Activated CD4-positive, alpha-beta T cell treated with anti-CD3 and anti-CD28 coated beads, Interleukin-2, amount 10 ng/mL, durations not matched to agents 24 days and 14 days (primary cell): ENCODE measurements at regions not wholly inside any gene's neighbourhood (a gene's known extent, or its start where the extent isn't known, plus 50 kb on each side); places are given as distances from the start of the nearest gene placed in this dataset.

Source experiments
- DNase-seq: peaks from one replicate; pipeline ENCODE4 v3.0.0; 2022
- H3K27ac Mint-ChIP-seq: one replicate; pipeline ENCODE4 v1.8.0; 2022; ENCODE audit warnings: mild to moderate bottlenecking, mixed read lengths
- H3K27me3 Mint-ChIP-seq: one replicate; pipeline ENCODE4 v1.8.0; 2022; ENCODE audit warnings: mixed read lengths
- H3K36me3 Mint-ChIP-seq: one replicate; pipeline ENCODE4 v1.8.0; 2022; ENCODE audit warnings: low read depth, mild to moderate bottlenecking, mixed read lengths
- H3K4me1 Mint-ChIP-seq: one replicate; pipeline ENCODE4 v1.8.0; 2021; ENCODE audit warnings: mixed read lengths
- H3K4me3 Mint-ChIP-seq: one replicate; pipeline ENCODE4 v1.8.0; 2022; ENCODE audit warnings: mild to moderate bottlenecking, moderate library complexity, mixed read lengths
- H3K9me3 Mint-ChIP-seq: one replicate; pipeline ENCODE4 v1.8.0; 2021; ENCODE audit warnings: mixed read lengths
- intact Hi-C: fragments of 100-400 bp; cut with micrococcal nuclease; formaldehyde crosslinking; loops from one replicate; pipeline ENCODE4 v1.15.1; 2023

- H3K9me3 Mint-ChIP-seq = no peaks in the 10 kb centered on the region
- H3K4me3 Mint-ChIP-seq = no peak overlapping the region
- H3K4me1 Mint-ChIP-seq = no peaks in the 10 kb centered on the region
- intact Hi-C loops = no loop called here
- H3K27ac Mint-ChIP-seq = no peak overlapping the region
- no peaks in the 10 kb centered on the region for H3K36me3 Mint-ChIP-seq
- DNase-seq = no peak
- H3K27me3 Mint-ChIP-seq = no peaks in the 10 kb centered on the region
Observed at GRCh38 chr5:125034331-125034730, 287.9 kb upstream of the ZNF608 start.

- Mint-ChIP-seq H3K9me3 (no peaks in the 10 kb centered on the region), H3K27me3 (no peaks in the 10 kb centered on the region), H3K4me1 (no peaks in the 10 kb centered on the region), H3K36me3 (no peaks in the 10 kb centered on the region), H3K27ac (no peak overlapping the region), H3K4me3 (no peak overlapping the region)
- intact Hi-C loops = no loop called here
- DNase-seq = no peak
Observed at GRCh38 chr5:125036494-125036893, 290.1 kb upstream of the ZNF608 start.

- Mint-ChIP-seq H3K9me3 (no peaks in the 10 kb centered on the region), H3K4me3 (no peak overlapping the region), H3K4me1 (no peaks in the 10 kb centered on the region), H3K27me3 (no peaks in the 10 kb centered on the region), H3K36me3 (no peaks in the 10 kb centered on the region), H3K27ac (no peak overlapping the region)
- DNase-seq = no peak
- intact Hi-C loops = no loop called here
Observed at GRCh38 chr5:125037020-125037419, 290.6 kb upstream of the ZNF608 start.

- Mint-ChIP-seq H3K4me3 (no peak overlapping the region), H3K27ac (no peak overlapping the region), H3K9me3 (no peaks in the 10 kb centered on the region), H3K4me1 (no peaks in the 10 kb centered on the region), H3K36me3 (no peaks in the 10 kb centered on the region), H3K27me3 (no peaks in the 10 kb centered on the region)
- no peak for DNase-seq
- intact Hi-C loops = no loop called here
Observed at GRCh38 chr5:125037530-125037929, 291.1 kb upstream of the ZNF608 start.

GRCh38 chr5:125038477-125038876, 292.0 kb upstream of the ZNF608 start:
- H3K36me3 Mint-ChIP-seq = no peaks in the 10 kb centered on the region
- intact Hi-C loops = no loop called here
- no peak overlapping the region for H3K27ac Mint-ChIP-seq
- DNase-seq = no peak
- H3K9me3 Mint-ChIP-seq = no peaks in the 10 kb centered on the region
- no peak overlapping the region for H3K4me3 Mint-ChIP-seq
- H3K27me3 Mint-ChIP-seq = no peaks in the 10 kb centered on the region
- H3K4me1 Mint-ChIP-seq = no peaks in the 10 kb centered on the region

- H3K9me3 Mint-ChIP-seq = no peaks in the 10 kb centered on the region
- H3K4me1 Mint-ChIP-seq = no peaks in the 10 kb centered on the region
- DNase-seq = no peak
- intact Hi-C loops = no loop called here
- no peak overlapping the region for H3K27ac Mint-ChIP-seq
- no peaks in the 10 kb centered on the region for H3K27me3 Mint-ChIP-seq
- no peak overlapping the region for H3K4me3 Mint-ChIP-seq
- no peaks in the 10 kb centered on the region for H3K36me3 Mint-ChIP-seq
Observed at GRCh38 chr5:125041798-125042197, 295.4 kb upstream of the ZNF608 start.

GRCh38 chr5:125042261-125042890, 295.9 kb upstream of the ZNF608 start:
- no peaks in the 10 kb centered on the region for H3K36me3 Mint-ChIP-seq
- H3K9me3 Mint-ChIP-seq = no peaks in the 10 kb centered on the region
- H3K27me3 Mint-ChIP-seq = no peaks in the 10 kb centered on the region
- H3K4me3 Mint-ChIP-seq = no peak overlapping the region
- H3K4me1 Mint-ChIP-seq = no peaks in the 10 kb centered on the region
- H3K27ac Mint-ChIP-seq = no peak overlapping the region
- intact Hi-C loops = no loop called here
- DNase-seq = no peak

- intact Hi-C loops = no loop called here
- no peak overlapping the region for H3K4me3 Mint-ChIP-seq
- H3K36me3 Mint-ChIP-seq = no peaks in the 10 kb centered on the region
- no peak for DNase-seq
- no peak overlapping the region for H3K27ac Mint-ChIP-seq
- no peaks in the 10 kb centered on the region for H3K9me3 Mint-ChIP-seq
- no peaks in the 10 kb centered on the region for H3K4me1 Mint-ChIP-seq
- H3K27me3 Mint-ChIP-seq = no peaks in the 10 kb centered on the region
Observed at GRCh38 chr5:125043781-125044391, 297.4 kb upstream of the ZNF608 start.

- no peaks in the 10 kb centered on the region for H3K4me1 Mint-ChIP-seq
- DNase-seq = no peak
- H3K36me3 Mint-ChIP-seq = no peaks in the 10 kb centered on the region
- H3K4me3 Mint-ChIP-seq = no peak overlapping the region
- no peaks in the 10 kb centered on the region for H3K9me3 Mint-ChIP-seq
- no peak overlapping the region for H3K27ac Mint-ChIP-seq
- intact Hi-C loops = no loop called here
- H3K27me3 Mint-ChIP-seq = no peaks in the 10 kb centered on the region
Observed at GRCh38 chr5:125044491-125045282, 298.2 kb upstream of the ZNF608 start.

- no peaks in the 10 kb centered on the region for H3K4me1 Mint-ChIP-seq
- H3K9me3 Mint-ChIP-seq = no peaks in the 10 kb centered on the region
- H3K36me3 Mint-ChIP-seq = no peaks in the 10 kb centered on the region
- H3K27ac Mint-ChIP-seq = no peak overlapping the region
- H3K4me3 Mint-ChIP-seq = no peak overlapping the region
- DNase-seq = no peak
- intact Hi-C loops = no loop called here
- H3K27me3 Mint-ChIP-seq = no peaks in the 10 kb centered on the region
Observed at GRCh38 chr5:125045646-125046045, 299.2 kb upstream of the ZNF608 start.

- no peaks in the 10 kb centered on the region for H3K4me1 Mint-ChIP-seq
- no peak for DNase-seq
- no peak overlapping the region for H3K27ac Mint-ChIP-seq
- no peaks in the 10 kb centered on the region for H3K36me3 Mint-ChIP-seq
- H3K4me3 Mint-ChIP-seq = no peak overlapping the region
- intact Hi-C loops = no loop called here
- H3K27me3 Mint-ChIP-seq = no peaks in the 10 kb centered on the region
- no peaks in the 10 kb centered on the region for H3K9me3 Mint-ChIP-seq
Observed at GRCh38 chr5:125046838-125047237, 300.4 kb upstream of the ZNF608 start.

GRCh38 chr5:125047871-125048270, 301.4 kb upstream of the ZNF608 start:
- Mint-ChIP-seq H3K9me3 (no peaks in the 10 kb centered on the region), H3K4me3 (no peak overlapping the region)
- intact Hi-C loops = no loop called here

GRCh38 chr5:125049721-125050702, 303.6 kb upstream of the ZNF608 start:
- H3K27me3 Mint-ChIP-seq = no peaks in the 10 kb centered on the region
- H3K9me3 Mint-ChIP-seq = no peaks in the 10 kb centered on the region
- H3K4me3 Mint-ChIP-seq = no peak overlapping the region
- intact Hi-C loops = no loop called here
- H3K4me1 Mint-ChIP-seq = no peaks in the 10 kb centered on the region
- H3K27ac Mint-ChIP-seq = no peak overlapping the region
- no peaks in the 10 kb centered on the region for H3K36me3 Mint-ChIP-seq
- no peak for DNase-seq

More at GRCh38 chr5:125047871-125048270, 301.4 kb upstream of the ZNF608 start:
- no peak for DNase-seq
- Mint-ChIP-seq H3K4me1 (no peaks in the 10 kb centered on the region), H3K36me3 (no peaks in the 10 kb centered on the region), H3K27ac (no peak overlapping the region), H3K27me3 (no peaks in the 10 kb centered on the region)
